MM.1S (cell line): ENCODE measurements at regions not wholly inside any gene's neighbourhood (a gene's known extent, or its start where the extent isn't known, plus 50 kb on each side); places are given as distances from the start of the nearest gene placed in this dataset.

Experiments used
- DNase-seq: peaks from one replicate; pipeline ENCODE4 v3.0.0-alpha.2; 2015
- H2AFZ ChIP-seq: fragments of 300-600 bp; sonication (generic); 2 replicates; pipeline ENCODE4 v1.6.0; 2016; ENCODE audit warnings: antibody characterized with exemption, low read length
- H3F3A ChIP-seq: fragments of 300-600 bp; sonication (generic); 2 replicates; pipeline ENCODE4 v1.6.1; 2016; ENCODE audit warnings: mild to moderate bottlenecking, antibody characterized with exemption, low read length, moderate library complexity, mixed read lengths; ENCODE audit not compliant: insufficient read depth
- H3K27ac ChIP-seq: fragments of 300-600 bp; sonication (generic); 2 replicates; pipeline ENCODE4 v1.5.1; 2016; ENCODE audit warnings: mild to moderate bottlenecking, low read length
- H3K27me3 ChIP-seq: fragments of 300-600 bp; sonication (generic); replicated peaks from 2 replicates; pipeline ENCODE4 v1.6.0; 2016; ENCODE audit warnings: low read length; ENCODE audit not compliant: insufficient read depth
- H3K36me3 ChIP-seq: fragments of 300-600 bp; sonication (generic); replicated peaks from 2 replicates; pipeline ENCODE4 v1.6.1; 2016; ENCODE audit warnings: mild to moderate bottlenecking, low read length, mixed read lengths; ENCODE audit not compliant: insufficient read depth
- H3K4me1 ChIP-seq: fragments of 300-600 bp; sonication (generic); 2 replicates; pipeline ENCODE4 v1.6.1; 2016; ENCODE audit warnings: low read length, mixed read lengths
- H3K4me2 ChIP-seq: fragments of 300-600 bp; sonication (generic); 2 replicates; pipeline ENCODE4 v1.6.0; 2016; ENCODE audit warnings: low read depth, low read length
- H3K4me3 ChIP-seq: fragments of 300-600 bp; sonication (generic); 2 replicates; pipeline ENCODE4 v1.5.1; 2016; ENCODE audit warnings: low read length, mixed read lengths
- H3K79me2 ChIP-seq: fragments of 300-600 bp; sonication (generic); 2 replicates; pipeline ENCODE4 v1.6.1; 2016; ENCODE audit warnings: mixed run types, low read length, mixed read lengths
- H3K9ac ChIP-seq: fragments of 300-600 bp; sonication (generic); 2 replicates; pipeline ENCODE4 v1.6.1; 2016; ENCODE audit warnings: low read length, mixed read lengths
- H3K9me2 ChIP-seq: fragments of 300-600 bp; sonication (generic); replicated peaks from 2 replicates; pipeline ENCODE4 v1.6.1; 2016; ENCODE audit warnings: mild to moderate bottlenecking, low read length, mixed read lengths; ENCODE audit not compliant: insufficient read depth
- H3K9me3 ChIP-seq: fragments of 300-600 bp; sonication (generic); replicated peaks from 2 replicates; pipeline ENCODE4 v1.6.1; 2016; ENCODE audit warnings: mild to moderate bottlenecking, low read length, mixed read lengths; ENCODE audit not compliant: insufficient read depth
- H4K20me1 ChIP-seq: fragments of 300-600 bp; sonication (generic); 2 replicates; pipeline ENCODE4 v1.6.1; 2016; ENCODE audit warnings: mild to moderate bottlenecking, low read length, moderate library complexity, mixed read lengths; ENCODE audit not compliant: insufficient read depth
- EZH2 ChIP-seq: fragments of 300-600 bp; sonication (generic); optimal IDR thresholded peaks from 2 replicates; pipeline ENCODE3; 2017; ENCODE audit warnings: low read depth, mild to moderate bottlenecking, antibody characterized with exemption, low read length, mixed read lengths
- EZH2phosphoT487 ChIP-seq: fragments of 300-600 bp; sonication (generic); IDR thresholded peaks from 2 replicates; pipeline ENCODE4 v1.6.1; 2018; ENCODE audit warnings: antibody characterized with exemption, low read length
- TF ChIP-seq, protein P1 (sequence below): fragments of 300-600 bp; sonication (generic); IDR thresholded peaks from 2 replicates; pipeline ENCODE4 v1.5.1; 2016; ENCODE audit warnings: antibody characterized with exemption, low read length, mixed read lengths

DNA sequence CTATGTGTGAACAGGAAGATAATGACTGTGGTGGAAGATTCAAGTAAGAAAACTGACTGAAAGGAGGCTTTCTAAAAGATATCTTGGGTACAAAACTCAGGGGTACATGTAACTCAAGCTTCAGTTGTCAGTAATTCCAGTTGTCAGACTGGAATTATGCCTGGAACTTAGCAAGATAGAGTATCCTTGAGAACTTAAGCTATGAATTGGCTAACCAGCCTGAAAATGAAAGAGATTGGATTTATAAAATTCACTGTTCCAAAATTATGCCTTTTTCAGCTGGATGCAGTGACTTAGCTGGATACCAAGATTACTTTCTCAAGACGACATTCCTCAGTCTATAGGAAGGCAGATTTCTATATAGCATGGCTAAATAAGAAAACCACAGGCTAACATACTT lies 221.9 kb upstream of the ZBTB20 start:
- no peaks in the 10 kb centered on the region for H3K79me2 ChIP-seq
- TF ChIP-seq EZH2 (no peak), EZH2phosphoT487 (no peak)
- TF ChIP-seq, protein P1, sequence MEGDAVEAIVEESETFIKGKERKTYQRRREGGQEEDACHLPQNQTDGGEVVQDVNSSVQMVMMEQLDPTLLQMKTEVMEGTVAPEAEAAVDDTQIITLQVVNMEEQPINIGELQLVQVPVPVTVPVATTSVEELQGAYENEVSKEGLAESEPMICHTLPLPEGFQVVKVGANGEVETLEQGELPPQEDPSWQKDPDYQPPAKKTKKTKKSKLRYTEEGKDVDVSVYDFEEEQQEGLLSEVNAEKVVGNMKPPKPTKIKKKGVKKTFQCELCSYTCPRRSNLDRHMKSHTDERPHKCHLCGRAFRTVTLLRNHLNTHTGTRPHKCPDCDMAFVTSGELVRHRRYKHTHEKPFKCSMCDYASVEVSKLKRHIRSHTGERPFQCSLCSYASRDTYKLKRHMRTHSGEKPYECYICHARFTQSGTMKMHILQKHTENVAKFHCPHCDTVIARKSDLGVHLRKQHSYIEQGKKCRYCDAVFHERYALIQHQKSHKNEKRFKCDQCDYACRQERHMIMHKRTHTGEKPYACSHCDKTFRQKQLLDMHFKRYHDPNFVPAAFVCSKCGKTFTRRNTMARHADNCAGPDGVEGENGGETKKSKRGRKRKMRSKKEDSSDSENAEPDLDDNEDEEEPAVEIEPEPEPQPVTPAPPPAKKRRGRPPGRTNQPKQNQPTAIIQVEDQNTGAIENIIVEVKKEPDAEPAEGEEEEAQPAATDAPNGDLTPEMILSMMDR: no peak
- no peak overlapping the region for H3K4me2 ChIP-seq
- no peaks in the 10 kb centered on the region for H3K9me3 ChIP-seq
- no peaks in the 10 kb centered on the region for H3K9me2 ChIP-seq
- H3K4me1 ChIP-seq: no peaks in the 10 kb centered on the region
- H4K20me1 ChIP-seq: no peaks in the 10 kb centered on the region
- H3K9ac ChIP-seq: no peak overlapping the region
- H3F3A ChIP-seq: no peaks in the 10 kb centered on the region
- H3K27me3 ChIP-seq: no peaks in the 10 kb centered on the region
- no peak overlapping the region for H2AFZ ChIP-seq
- H3K4me3 ChIP-seq: no peak overlapping the region
- no peaks in the 10 kb centered on the region for H3K36me3 ChIP-seq
- no peak overlapping the region for H3K27ac ChIP-seq
- no peak for DNase-seq

DNA sequence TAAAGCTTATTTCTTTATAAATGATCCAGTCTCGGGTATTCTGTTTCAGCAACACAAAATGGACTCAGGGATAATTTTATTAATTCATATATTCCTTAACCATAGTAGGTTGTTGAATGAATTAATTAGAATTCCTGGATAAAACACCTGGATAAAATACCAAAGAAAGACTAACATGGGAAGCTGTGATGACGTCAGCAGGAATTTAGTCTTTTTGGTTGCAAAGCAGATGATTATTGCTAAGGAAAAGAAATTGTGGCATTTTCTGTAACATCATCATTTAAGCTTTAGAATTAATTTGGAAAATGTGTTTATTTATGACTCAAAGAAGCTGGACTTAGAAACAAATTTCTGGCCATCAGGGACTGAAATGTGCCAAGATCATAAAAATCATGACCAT lies 228.3 kb upstream of the ZBTB20 start:
- no peaks in the 10 kb centered on the region for H4K20me1 ChIP-seq
- no peaks in the 10 kb centered on the region for H3K36me3 ChIP-seq
- H3K79me2 ChIP-seq: no peaks in the 10 kb centered on the region
- H3K9ac ChIP-seq: no peak overlapping the region
- H3K4me2 ChIP-seq: no peak overlapping the region
- H3K27ac ChIP-seq: no peak overlapping the region
- DNase-seq: no peak
- no peaks in the 10 kb centered on the region for H3K9me2 ChIP-seq
- no peak overlapping the region for H2AFZ ChIP-seq
- H3K4me1 ChIP-seq: no peaks in the 10 kb centered on the region
- H3F3A ChIP-seq: no peaks in the 10 kb centered on the region
- H3K4me3 ChIP-seq: no peak overlapping the region
- no peaks in the 10 kb centered on the region for H3K27me3 ChIP-seq
- TF ChIP-seq EZH2phosphoT487: no peak
- TF ChIP-seq, protein P1: no peak
- TF ChIP-seq EZH2: no peak
- H3K9me3 ChIP-seq: no peaks in the 10 kb centered on the region

GRCh38 chr3:115380883-115381572 lies 233.9 kb upstream of the ZBTB20 start:
- TF ChIP-seq, protein P1: no peak
- TF ChIP-seq EZH2: no peak
- TF ChIP-seq EZH2phosphoT487: no peak
- Histone ChIP-seq H3K27me3 (no peaks in the 10 kb centered on the region), H3K79me2 (no peaks in the 10 kb centered on the region)

More at GRCh38 chr3:115380883-115381572, 233.9 kb upstream of the ZBTB20 start:
- Histone ChIP-seq H3K4me2 (no peak overlapping the region), H3F3A (no peaks in the 10 kb centered on the region), H3K4me1 (no peaks in the 10 kb centered on the region), H3K4me3 (no peak overlapping the region), H4K20me1 (no peaks in the 10 kb centered on the region), H3K27ac (no peak overlapping the region), H3K9me3 (no peaks in the 10 kb centered on the region), H3K9me2 (no peaks in the 10 kb centered on the region), H3K9ac (no peak overlapping the region), H3K36me3 (no peaks in the 10 kb centered on the region), H2AFZ (no peak overlapping the region)
- DNase-seq: no peak
